Stimulated activated CD8-positive, alpha-beta memory T cell treated with anti-CD3 and anti-CD28 coated beads, Interleukin-12 subunit alpha, Interleukin-12 subunit beta, amount 100 ng/mL, for 1 hour (primary cell): ENCODE measurements at regions not wholly inside any gene's neighbourhood (a gene's known extent, or its start where the extent isn't known, plus 50 kb on each side); places are given as distances from the start of the nearest gene placed in this dataset.

Experiments
- DNase-seq: peaks from one replicate; pipeline ENCODE4 v3.0.0-alpha.2; 2020; ENCODE audit warnings: low read depth

DNA sequence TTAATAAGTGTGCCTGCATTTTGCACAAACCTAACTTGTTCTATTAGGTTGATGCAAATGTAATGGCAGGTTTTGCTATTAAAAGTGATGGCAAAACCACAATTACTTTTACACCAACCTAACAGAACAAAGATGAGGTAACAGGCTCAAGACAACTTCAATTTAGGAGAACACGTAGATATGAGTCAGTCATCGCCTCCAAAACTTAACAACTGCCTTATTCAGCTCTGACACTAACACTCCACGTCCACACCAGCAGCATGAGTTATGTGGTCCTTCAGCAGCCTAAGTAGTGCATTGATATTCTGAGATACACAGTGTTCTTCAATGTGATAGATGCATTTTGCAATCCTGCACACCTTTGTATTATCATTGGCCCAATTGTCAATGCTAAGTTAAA is 1175.1 kb upstream of the ACVR2A start:
- DNase-seq: no peak

DNA sequence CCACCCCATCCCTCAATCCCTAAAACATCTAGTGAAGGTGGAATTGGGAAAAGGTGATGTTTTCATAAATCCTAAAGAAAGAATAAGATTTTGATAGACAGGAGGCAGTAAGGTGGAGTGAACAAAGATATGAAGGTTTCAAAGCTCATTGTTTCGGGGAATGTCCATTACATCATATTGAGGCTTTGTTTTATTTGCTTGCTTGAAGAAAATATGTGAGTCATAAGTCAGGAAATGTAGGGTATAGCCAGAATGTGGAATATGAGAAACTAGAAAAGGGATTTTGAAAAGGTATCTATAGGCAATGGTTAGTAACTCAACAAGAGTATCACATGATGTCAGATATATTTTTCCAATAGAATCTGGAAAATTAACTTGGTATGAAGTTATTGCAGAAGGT is 1178.5 kb upstream of the ACVR2A start:
- no peak for DNase-seq

DNA sequence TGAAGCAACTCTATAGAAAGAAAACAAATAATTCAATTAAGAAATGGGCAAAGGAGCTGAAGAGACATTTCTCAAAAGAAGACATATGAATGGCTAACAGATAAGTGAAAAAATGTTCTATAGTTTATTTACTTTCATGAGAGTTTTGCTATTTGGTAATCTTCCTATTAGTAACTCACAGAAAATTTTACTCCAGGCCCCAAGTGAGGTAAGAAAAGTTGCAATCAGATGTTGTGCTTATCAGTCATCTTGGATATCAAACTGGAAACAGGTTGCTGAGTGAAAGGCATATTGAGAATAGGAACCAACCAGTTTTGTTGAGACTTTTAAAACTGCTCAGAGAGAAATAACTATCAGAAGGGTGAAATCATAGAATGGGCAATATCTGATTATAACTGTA is 1179.0 kb upstream of the ACVR2A start:
- no peak for DNase-seq

DNA sequence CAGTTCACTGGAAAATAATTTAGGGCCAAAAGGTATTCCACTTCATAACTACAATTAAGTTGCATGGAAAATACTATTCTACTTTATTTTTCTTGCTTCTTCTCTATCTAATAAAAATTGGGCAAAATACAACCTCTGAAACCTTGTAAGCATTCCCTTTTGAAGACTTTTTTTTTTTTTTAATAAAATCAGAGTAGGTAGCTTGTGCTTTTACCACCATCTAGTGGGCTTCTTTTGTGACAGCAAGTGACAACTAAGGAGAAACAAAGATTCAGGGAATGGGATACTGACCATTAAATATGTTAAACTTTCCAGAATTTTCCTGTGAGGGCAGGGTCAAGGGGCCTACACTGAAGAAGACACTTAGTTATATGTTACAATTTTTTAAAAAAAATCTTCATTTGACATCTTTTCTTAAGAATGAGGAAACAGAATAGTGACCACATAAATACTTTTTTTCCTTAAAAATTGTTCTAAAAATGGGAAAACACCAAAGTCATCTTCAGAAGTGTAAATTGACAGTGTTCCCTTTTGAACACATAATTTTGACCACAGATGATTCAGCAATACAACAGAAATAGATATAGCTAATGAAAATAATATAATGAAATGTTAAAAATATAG is 1183.2 kb upstream of the ACVR2A start:
- DNase-seq: no peak

DNA sequence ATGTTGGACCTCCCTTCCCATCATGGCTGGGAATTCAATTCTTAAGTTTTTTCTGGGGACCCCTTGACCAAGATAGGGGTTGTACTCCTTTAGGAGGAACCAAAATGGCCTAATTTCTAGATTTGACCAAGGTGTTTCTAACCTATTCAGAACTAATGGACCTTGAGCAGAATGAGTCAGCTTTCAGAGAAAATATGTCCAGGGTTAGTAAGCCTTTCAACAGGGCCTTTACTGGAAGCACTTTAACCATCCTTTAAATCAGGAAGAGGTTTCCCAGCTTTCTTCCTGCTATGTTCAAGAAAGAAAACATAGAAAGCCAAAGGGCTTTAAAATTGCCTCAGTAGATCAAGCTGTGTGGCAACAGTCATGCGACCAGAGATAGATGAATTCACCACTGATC is 1184.9 kb upstream of the ACVR2A start:
- DNase-seq: no peak

DNA sequence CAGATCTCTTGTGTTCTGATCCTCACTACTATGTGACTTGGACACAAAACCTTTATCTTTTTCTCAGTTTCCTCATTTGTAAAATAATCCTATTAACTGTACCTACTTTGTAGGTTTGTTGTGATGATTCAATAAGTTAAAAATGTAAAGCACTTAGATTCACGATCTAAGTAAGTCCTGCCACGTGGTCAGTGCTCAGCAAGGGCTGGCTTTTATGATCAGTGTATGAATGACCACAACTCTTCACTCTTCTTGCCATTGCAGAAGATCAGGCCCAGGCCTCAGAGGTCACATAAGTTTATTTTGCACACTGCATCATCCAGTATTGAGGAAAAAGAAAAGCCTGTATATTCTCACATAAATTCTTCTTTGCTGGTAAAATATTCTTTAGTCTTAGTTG is 1192.5 kb upstream of the ACVR2A start:
- no peak for DNase-seq

DNA sequence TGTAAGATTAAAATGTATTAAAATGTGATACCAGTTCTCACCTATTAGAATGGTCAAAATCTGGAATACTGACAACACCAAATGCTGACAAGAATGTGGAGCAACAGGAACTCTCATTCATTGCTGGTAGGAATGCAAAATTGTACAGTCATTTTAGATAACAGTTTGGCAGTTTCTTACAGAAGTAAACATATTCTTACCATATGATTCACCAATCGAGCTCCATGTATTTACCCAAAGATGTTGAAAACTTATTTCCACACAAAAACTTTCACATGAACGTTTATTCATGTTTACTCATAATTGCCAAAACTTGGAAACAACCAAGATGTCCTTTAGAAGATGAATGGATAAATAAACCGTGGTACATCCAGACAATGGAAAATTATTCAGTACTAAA is 1193.5 kb upstream of the ACVR2A start:
- no peak for DNase-seq

DNA sequence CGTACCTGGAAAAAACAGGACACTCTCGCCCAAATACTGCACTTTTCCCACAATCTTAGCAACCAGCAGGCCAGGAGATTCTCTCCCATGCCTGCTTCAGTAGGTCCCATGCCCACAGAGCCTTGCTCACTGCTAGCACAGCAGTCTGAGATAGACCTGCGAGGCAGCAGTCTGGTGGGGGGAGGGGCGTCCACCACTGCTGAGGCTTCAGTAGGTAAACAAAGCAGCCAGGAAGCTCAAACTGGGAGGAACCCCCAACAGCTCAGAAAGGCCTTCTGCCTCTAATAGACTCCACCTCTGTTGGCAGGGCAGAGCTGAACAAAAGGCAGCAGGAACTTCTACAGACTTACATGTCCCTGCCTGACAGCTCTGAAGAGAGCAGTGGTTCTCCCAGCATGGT is 1202.8 kb upstream of the ACVR2A start:
- no peak for DNase-seq

DNA sequence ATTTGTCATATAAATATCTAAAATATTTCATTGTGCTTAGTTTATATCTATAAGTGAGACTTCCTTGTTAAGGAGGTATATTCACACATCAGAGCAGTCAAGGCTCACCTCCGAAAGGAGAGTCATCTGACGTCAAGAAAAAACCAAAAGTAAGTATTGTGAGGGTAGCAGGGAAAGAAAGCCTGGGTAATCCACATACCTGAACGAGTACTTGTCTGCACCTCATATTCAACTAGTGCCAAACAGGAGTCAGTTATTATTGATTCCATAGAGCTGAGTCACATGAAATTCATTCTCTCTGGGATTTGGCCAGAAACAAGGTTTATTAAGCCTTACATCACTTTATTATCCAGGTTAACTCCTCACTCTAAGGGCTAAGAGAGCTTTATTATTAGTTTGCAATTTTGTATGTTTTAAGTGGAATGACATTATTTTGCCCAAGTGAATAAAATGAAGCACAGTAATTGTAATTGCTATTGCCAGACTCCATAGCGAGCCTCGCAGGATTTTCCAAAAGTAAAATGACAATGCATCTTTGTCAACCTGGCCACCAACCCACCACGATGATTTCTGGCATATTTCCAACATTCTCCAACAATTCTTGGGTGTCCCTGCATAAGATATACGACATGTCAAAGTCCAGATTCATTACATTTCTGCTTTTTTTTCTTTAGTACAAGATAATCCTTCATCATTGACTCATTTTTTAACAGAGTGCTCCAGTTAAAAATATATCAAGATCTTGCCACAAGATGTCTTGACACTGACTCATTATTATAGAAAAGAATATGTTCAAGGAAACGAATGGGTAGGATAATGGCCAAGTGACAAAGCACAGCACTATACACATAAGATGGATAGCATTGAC is 1210.4 kb upstream of the ACVR2A start:
- no peak for DNase-seq

DNA sequence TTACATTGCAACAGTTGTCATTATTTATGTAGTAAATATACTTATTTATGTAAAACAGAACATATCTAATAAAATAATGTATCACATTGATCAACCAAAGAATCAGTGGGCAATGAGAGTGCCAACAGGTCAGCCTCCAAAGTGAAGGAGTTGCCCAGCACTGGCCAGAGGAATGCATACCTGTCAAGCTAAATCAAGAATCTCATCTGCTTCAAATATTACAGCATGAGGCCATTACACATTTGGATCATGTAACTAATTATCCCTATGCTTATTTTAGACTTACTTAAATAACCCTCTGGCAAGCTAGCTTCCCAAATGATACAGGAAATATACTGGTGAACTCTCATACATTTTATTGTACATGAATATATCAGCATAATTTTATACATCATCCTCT is 1211.7 kb upstream of the ACVR2A start:
- no peak for DNase-seq

DNA sequence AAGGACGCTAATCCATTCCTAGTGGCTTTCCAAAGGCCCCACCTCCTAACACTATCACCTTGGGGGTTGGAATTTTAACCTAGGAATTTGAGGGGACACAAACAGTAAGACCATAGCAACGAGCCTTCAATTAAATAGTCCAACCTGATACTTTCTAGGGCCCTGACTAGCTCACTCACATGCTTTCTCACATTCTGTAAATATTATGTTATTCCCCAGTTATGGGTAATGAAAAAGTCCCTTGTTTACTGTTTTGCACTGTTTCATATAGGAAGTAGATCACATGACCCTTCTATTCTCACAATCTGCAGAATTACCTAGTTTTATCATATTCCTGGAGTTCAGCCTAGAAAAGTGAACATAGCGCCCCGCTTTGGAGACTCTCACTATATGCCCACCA is 1212.1 kb upstream of the ACVR2A start:
- DNase-seq: no peak

DNA sequence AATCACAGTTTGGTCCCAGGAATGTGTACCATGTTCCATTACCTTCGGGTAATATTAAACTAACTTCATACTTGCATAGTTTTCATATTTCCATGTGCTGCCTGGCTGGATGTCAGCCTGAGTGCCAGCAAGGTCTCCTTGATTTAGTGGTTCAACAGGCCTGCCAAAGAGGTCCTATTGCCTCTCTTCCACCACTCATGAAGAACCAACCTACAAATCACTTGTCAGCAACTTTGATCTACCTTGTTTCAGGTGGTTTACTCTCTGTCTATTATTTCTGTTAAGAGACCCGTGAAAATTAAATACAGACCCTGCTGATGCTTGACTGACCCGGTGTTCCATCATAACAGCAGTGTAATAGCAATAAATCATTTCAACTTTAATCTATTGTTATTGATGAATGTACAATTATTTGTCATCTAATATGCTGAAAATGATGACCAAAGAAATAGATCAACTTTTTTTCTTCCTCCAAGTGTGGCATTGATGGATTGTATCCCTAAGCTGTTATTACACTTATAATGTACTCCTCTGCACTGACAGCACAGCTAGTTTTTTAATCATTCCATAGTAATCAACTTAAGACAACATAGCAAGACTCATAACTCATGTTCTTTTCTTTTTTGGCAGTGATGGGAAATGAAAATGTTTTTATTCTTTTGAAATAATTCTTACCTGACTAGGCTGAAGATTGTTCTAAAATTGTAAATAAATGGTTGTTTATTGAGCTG is 1220.2 kb upstream of the ACVR2A start:
- no peak for DNase-seq

DNA sequence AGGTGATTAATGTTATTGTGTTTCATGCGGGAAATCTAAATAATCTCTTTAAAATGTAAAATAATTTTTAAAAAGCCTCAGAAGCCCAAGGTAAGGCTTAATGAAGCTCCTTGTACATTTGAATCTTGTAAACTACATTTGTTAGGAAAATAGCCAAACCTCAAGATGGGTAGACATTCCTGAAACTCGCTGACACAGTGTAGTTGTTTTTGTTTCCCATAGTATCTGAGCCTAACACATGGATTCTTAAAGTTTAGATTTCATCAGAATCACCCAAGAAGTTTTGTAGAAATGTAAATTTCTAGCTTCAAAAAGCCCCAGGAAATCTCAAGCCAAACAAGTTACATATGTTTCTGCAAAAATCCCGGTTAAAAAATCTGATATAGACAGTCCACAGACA is 1221.1 kb upstream of the ACVR2A start:
- no peak for DNase-seq

DNA sequence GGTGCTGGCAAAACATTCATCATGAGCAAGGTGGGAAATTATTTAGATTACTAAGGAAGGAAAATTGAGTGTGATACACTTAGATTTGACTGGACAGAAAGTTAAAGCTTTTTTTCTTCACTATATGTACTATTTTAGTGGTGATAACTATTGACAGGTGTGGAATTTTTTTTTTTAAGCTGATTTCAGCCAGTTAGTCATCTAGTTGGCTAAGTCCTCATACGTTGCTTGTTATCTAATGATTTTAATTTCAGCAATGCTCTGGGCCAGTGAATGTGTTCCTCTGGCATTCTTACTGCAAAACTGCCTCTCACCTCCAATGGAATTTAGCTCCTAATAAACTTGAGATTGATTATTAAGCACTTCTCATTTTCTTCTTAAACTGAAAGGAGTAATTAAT is 1223.2 kb upstream of the ACVR2A start:
- DNase-seq: no peak

DNA sequence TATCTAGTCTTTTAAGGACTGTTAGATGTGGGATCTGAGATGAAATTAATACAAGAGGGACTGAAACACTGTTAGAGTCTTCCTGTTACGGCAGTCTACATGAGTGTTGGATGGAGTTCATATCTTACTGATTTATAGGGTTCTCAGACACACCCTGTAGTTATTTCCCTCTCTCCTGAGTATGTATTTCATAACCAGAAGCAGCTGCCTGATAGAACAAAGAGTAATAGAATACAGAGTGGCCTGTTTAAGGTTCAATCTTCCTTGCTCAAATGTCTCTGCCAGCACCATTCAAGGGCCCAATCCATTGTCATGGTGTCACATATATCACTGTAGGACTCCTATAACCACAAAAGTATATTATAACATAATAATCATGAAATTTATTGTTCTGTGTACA is 1229.1 kb upstream of the ACVR2A start:
- DNase-seq: no peak

DNA sequence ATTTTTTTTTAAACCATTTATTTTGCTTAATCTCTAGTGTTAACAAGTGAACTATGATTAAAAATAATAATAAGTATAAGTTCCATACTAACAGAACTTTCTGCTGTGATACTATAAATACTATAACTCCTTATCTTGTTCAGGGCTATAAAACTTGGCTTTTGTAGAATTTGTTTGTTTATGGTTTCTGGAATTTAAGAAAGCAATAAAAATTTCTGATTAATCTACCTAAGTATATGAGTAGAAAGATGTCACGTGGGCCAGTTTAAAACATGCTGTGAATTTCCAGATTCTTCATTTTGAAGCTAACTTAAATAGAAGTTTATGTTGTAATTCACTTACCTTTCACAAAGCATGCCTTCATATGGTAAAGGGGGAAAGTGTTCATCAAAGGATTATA is 1236.3 kb upstream of the ACVR2A start:
- DNase-seq: no peak

DNA sequence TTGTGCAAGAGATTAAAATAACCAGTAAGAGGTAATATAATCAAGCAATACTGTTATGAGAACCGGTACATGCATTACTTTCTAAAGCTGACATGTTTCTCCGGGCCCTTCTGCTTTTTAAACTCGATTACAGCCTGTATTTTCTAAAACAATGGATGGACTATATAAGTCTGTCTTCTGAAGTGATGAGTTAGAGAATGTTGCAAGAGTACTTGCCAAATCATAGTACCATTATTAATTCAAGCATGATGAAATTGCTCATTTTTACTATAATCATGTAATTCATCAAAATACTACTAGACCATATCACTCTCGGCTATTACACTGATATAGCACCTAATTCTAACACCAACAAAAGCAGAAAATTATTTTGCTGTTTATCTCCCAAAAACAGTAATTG is 1240.3 kb upstream of the ACVR2A start:
- DNase-seq: no peak

DNA sequence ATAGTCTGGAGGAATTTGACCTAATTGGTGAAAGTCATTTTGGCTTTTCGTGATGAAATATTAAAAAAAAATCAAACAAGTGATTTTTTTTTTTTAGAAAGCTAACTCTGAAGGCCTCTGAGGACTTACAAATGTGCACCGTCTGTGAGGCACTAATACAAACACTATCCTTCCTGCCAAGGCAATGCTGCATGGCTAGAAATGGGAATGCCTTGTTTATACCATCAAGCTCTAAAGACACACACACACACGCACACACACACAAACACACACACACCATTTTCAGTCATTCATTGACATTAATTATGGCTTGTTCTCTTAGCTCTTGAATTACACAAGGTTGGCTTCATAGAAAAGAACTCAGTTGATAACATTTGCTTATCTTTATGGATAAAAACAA is 1242.0 kb upstream of the ACVR2A start:
- DNase-seq: no peak

DNA sequence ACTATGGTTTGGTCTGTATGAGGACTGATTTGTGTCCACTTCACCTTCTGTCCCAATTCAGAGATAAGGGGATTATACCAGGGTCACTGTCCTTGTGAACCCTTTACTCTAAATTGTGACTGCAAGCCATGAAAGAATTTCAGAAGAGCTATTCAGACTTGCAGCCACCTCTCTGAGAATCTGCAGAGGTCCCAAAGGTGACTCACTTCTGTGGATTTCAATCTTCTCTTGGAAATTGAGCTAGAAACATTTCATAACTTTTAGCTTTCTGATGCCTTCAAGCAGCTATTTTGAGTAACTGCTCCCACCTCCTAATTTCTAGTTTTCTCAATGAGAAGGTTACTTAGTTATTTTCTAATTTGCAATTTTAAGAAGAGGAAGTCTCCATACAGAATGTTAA is 1242.4 kb upstream of the ACVR2A start:
- DNase-seq: no peak

DNA sequence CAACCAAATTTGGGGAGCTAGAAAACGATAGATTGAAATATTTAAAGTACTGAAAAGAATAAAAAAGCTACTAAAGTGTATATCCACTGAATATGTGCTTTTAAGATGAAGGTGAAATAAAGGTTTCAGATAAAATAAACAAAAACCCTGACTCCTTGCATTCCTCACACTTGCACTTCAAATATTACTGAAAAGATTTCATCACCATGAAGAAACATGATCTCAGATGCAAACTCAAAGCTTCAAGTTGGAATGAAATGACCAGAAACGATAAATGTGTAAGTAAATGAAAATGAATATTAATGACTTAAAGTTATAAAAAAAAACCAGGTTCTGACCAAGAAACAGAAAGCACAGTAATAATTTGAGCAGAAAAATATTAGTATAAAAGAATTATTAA is 1246.0 kb upstream of the ACVR2A start:
- no peak for DNase-seq

DNA sequence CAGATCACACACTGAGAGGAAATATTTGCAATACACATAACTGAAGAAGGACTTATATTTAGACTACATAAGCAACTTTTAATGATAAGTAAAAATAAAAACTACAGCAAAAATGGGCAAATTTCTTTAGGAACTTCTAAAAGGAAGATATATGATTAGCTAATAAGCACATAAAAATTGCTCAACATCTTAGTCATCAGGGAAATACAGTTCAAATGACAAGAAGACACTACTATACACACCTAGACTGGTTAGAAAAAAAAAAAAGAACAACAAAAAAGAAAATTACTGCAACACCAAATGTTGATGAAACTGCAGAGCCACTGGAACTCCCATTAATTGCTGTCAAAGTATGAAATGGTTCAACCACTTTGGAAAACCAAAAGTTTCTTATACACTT is 1247.5 kb upstream of the ACVR2A start:
- DNase-seq: no peak

DNA sequence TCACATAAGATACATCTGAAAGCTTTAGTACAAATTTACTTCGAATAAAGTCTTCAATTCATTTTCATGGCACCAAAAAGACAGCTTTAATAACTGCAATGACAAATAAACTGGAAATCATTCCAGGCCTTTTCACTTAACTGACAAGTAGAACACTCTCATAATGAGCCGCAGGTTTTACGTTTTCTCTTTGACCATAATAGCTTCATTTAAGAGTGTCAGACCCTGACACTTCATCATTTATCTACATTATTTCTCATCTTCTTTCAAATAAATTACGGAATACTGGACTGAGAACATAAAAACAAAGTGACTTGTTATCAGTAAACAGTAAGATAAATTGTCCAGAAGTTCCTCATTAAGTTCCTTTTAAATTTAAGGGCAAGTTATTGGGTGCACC is 1252.9 kb upstream of the ACVR2A start:
- no peak for DNase-seq

DNA sequence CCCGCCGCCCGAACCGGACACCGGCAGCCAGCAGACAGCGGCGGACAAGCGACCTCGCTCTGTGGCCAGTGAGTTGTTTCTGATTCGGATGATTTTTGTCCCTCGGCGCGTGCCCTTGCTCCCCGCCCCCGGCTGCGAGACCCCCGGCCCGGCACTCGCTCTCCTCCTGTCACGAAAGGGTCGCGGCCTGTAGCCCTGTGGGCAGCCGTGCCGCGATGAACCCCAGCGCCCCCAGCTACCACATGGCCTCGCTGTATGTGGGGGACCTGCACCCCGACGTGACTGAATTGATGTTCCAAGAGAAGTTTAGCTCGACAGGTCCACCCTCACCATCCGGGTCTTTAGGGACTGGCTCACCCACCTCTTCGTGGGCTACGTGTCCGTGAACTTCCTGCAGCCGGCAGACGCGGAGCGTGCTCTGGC is 1257.5 kb upstream of the ACVR2A start:
- no peak for DNase-seq
